Tibial artery (tissue), 4 donors: ENCODE measurements at regions not wholly inside any gene's neighbourhood (a gene's known extent, or its start where the extent isn't known, plus 50 kb on each side); places are given as distances from the start of the nearest gene placed in this dataset.

Experiments used
- DNase-seq, 2 donors: peaks; one replicate each; pipeline ENCODE4 v3.0.0-alpha.2; 2019
- H3K27ac ChIP-seq, 2 donors: fragments of 200-600 bp; sonication (generic) in 1 of 2; 1 replicate in 1 of 2; 2 replicates in 1 of 2; pipeline ENCODE4 v1.5.1; 2018 to 2019; ENCODE audit warnings: mild to moderate bottlenecking in 1 of 2
- H3K27me3 ChIP-seq, 2 donors: fragments of 200-600 bp; sonication (generic) in 1 of 2; one replicate each; pipeline versions ENCODE4 v1.5.1 to v1.6.0; 2016 to 2019
- H3K36me3 ChIP-seq, 3 donors: fragments of 200-600 bp; sonication (generic) in 2 of 3; one replicate each; pipeline ENCODE4 v1.5.1; 2016 to 2019; ENCODE audit warnings: mild to moderate bottlenecking in 2 of 3
- H3K4me1 ChIP-seq, 4 donors: fragments of 200-600 bp; sonication (generic) in 2 of 4; 1 replicate in 3 of 4; 2 replicates in 1 of 4; pipeline ENCODE4 v1.5.1; 2016 to 2019
- H3K4me3 ChIP-seq, 2 donors: fragments of 200-600 bp; sonication (generic) in 1 of 2; 1 replicate in 1 of 2; 2 replicates in 1 of 2; pipeline ENCODE4 v1.5.1; 2018 to 2019; ENCODE audit warnings: mild to moderate bottlenecking in 2 of 2
- H3K9me3 ChIP-seq, 3 donors: fragments of 200-600 bp; sonication (generic) in 1 of 3; one replicate each; pipeline ENCODE4 v1.5.1; 2016 to 2019
- CTCF ChIP-seq, 2 experiments: fragments of 200-600 bp in 1 of 2; fragments of 450-650 bp in 1 of 2; IDR thresholded peaks; one replicate each; pipeline ENCODE4 v1.5.1; 2017 to 2019; ENCODE audit warnings: antibody characterized with exemption in 2 of 2, mild to moderate bottlenecking in 1 of 2, moderate library complexity in 1 of 2
- intact Hi-C: fragments of 100-400 bp; cut with DNase I; formaldehyde crosslinking; loops from one replicate; pipeline ENCODE4 v1.15.0; 2023; ENCODE audit warnings: low total_unique reads

DNA sequence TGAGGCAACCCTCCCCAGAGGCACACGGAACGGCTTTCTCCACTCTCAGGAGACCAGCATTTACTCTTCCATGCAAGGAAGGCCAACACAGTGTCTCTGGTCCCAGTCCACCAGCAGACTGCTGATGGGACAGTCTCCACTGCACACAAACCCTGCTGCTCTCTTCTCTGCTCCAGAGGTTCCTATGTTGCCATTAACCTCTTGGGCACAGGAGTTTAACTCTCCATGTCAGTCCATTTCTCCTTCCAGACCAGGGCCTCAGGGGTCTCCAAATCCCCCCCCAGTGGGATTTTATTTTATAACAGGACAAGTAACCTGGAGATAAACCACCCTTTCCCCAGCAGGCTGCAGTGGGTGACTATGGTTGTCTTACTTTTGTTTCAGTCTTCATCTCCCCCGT is 452.5 kb downstream of the GADD45G start:
- H3K27ac ChIP-seq: no peak overlapping the region
- H3K27me3 ChIP-seq: no peaks in the 10 kb centered on the region
- no peak for TF ChIP-seq CTCF (IDR thresholded peaks at IDR 0.05)
- H3K36me3 ChIP-seq: no peaks in the 10 kb centered on the region
- DNase-seq: no peak
- H3K4me3 ChIP-seq: no peak overlapping the region
- H3K4me1 ChIP-seq: no peaks in the 10 kb centered on the region
- intact Hi-C loops: no loop called here
- no peaks in the 10 kb centered on the region for H3K9me3 ChIP-seq

GRCh38 chr9:90058182-90058763 is 453.5 kb downstream of the GADD45G start:
- H3K4me3 ChIP-seq: no peak overlapping the region
- no peaks in the 10 kb centered on the region for H3K27me3 ChIP-seq
- no peaks in the 10 kb centered on the region for H3K4me1 ChIP-seq
- intact Hi-C loops: no loop called here
- no peaks in the 10 kb centered on the region for H3K36me3 ChIP-seq
- no peak for DNase-seq
- TF ChIP-seq CTCF (IDR thresholded peaks at IDR 0.05): no peak
- H3K9me3 ChIP-seq: no peaks in the 10 kb centered on the region
- H3K27ac ChIP-seq: no peak overlapping the region

DNA sequence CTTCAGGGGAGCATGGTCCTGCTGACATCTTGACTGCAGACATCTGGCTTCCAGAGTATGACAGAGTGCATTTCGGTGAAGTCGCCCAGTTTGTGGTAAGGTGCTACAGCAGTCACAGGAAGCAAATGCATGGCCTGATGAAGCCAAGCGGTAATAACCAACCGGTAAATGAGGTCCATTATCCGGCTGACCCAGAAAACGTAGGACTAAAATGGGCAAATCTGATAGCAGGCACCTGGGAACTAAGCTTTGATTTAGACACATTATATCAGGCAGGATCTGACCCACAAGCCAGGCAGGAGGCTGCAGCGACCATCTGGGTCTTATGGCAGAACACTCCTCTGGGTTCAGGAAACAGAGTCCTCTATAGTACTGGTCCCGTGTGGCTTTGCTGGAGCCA is 454.6 kb downstream of the GADD45G start:
- intact Hi-C loops: no loop called here
- Histone ChIP-seq H3K4me1 (no peaks in the 10 kb centered on the region), H3K27ac (no peak overlapping the region), H3K36me3 (no peaks in the 10 kb centered on the region), H3K4me3 (no peak overlapping the region), H3K27me3 (no peaks in the 10 kb centered on the region), H3K9me3 (no peaks in the 10 kb centered on the region)
- DNase-seq: no peak
- no peak for TF ChIP-seq CTCF (IDR thresholded peaks at IDR 0.05)

GRCh38 chr9:90060256-90060655 is 455.4 kb downstream of the GADD45G start:
- DNase-seq: no peak

DNA sequence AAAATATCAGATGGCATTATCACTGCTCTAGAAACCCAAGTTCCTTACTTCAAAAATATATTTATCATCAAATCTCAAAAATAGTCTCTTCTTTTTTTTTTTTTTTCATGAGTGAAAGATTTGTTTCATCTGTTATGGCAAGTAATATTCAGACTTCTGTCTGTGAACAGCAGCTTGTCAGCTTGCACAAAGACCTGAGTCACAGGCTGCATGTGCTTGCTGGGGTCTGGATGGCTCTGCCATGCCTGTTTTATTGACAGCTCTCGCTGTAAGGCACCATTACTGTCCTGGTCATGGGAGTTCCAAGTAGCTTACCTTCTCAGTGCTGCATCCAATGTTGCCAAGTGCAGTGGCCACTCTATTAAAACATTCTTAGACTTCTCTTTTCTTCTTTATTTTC is 456.4 kb downstream of the GADD45G start:
- no peak for TF ChIP-seq CTCF (IDR thresholded peaks at IDR 0.05)
- Histone ChIP-seq H3K27ac (no peak overlapping the region), H3K36me3 (no peaks in the 10 kb centered on the region), H3K27me3 (no peaks in the 10 kb centered on the region), H3K4me3 (no peak overlapping the region), H3K4me1 (no peaks in the 10 kb centered on the region), H3K9me3 (no peaks in the 10 kb centered on the region)
- DNase-seq: no peak
- intact Hi-C loops: no loop called here

More at GRCh38 chr9:90060256-90060655, 455.4 kb downstream of the GADD45G start:
- H3K4me3 ChIP-seq: no peak overlapping the region
- H3K9me3 ChIP-seq: no peaks in the 10 kb centered on the region
- H3K27me3 ChIP-seq: no peaks in the 10 kb centered on the region
- H3K36me3 ChIP-seq: no peaks in the 10 kb centered on the region
- H3K27ac ChIP-seq: no peak overlapping the region
- intact Hi-C loops: no loop called here
- TF ChIP-seq CTCF (IDR thresholded peaks at IDR 0.05): no peak
- H3K4me1 ChIP-seq: no peaks in the 10 kb centered on the region

DNA sequence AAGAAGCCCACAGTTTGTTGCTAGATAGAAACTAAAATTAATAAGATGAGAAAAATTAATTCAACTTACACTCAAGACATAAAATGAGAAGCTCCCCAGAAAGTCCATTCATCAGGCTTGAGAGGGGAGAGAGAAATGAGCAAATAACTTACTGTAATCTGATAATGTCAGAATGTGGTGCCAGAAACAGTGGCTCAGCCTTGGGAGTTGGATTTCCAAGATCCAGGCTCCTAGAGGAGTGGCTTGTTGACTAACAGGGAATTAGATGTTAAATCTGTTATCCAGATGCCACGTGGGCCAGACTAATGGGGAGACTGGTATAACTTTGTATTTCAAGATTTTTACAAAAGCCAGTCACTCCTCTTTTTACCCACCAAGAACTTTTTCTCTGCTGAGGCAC is 458.2 kb downstream of the GADD45G start:
- H3K27ac ChIP-seq: no peak overlapping the region
- H3K27me3 ChIP-seq: no peaks in the 10 kb centered on the region
- TF ChIP-seq CTCF (IDR thresholded peaks at IDR 0.05): no peak
- no peak for DNase-seq
- no peaks in the 10 kb centered on the region for H3K36me3 ChIP-seq
- intact Hi-C loops: no loop called here
- no peaks in the 10 kb centered on the region for H3K4me1 ChIP-seq
- H3K9me3 ChIP-seq: no peaks in the 10 kb centered on the region
- no peak overlapping the region for H3K4me3 ChIP-seq
